Neuron (in vitro differentiated cells): ENCODE measurements at regions not wholly inside any gene's neighbourhood (a gene's known extent, or its start where the extent isn't known, plus 50 kb on each side); places are given as distances from the start of the nearest gene placed in this dataset.
"Not testable (repeated sequence)": the region's sequence is repeated elsewhere in the genome, so short reads cannot be mapped to it uniquely, and the experiment has no call there.

ENCODE experiments used
- H2AFZ ChIP-seq: one replicate; pipeline ENCODE4 v1.6.1; 2013; ENCODE audit warnings: low read depth, mild to moderate bottlenecking, inconsistent platforms, low read length, moderate library complexity
- H3K27me3 ChIP-seq: one replicate; pipeline ENCODE4 v1.6.1; 2013; ENCODE audit warnings: low read length; ENCODE audit not compliant: insufficient read depth
- H3K36me3 ChIP-seq: one replicate; pipeline ENCODE4 v1.6.1; 2013; ENCODE audit warnings: low read length; ENCODE audit not compliant: insufficient read depth
- H3K4me1 ChIP-seq: one replicate; pipeline ENCODE4 v1.6.1; 2013; ENCODE audit warnings: low read length; ENCODE audit not compliant: insufficient read depth
- H3K4me3 ChIP-seq: 2 replicates; pipeline ENCODE4 v1.5.1; 2013; ENCODE audit warnings: mild to moderate bottlenecking, low read length, moderate library complexity
- H3K9me3 ChIP-seq: one replicate; pipeline ENCODE4 v1.6.1; 2013; ENCODE audit warnings: low read length

DNA sequence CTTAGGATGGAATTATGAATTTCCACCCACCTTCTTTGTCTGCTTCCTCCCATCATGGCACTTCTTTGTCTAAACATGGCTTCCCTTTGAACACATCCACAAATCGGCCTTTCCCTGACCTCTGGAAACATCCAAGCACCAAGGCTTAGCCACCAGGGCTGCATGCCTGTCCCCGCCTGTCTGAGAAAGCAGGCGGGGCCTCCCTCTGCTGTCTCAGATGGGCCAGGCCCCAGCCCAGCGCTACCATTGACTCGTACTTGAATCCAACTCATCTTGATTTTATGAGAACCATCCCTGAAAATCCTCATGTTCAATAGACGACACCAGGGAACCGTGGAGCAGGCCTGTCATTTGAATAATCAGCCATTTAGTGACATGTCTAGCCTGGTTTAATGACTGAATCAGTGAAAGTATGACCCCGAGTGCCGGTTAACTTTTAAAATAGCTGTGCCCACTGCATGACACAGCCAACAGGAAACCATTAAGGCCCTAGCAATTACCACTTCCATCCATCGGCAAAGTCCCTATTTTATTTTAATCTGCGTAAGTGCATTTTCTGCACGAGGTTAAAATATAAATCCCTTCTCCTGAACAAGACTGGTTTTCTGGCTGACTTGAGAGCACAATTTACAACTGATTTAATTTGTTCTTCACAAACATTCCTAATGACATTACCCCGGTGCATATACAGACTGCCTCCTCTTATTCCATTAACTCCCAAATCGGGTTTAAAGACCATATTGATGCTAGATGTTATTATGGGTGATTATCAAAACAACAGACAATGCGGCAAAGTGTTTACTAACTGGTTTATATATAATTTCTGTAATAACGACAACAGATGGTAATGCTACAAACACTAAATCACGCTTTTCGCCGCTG lies 194.7 kb downstream of the BUB3 start:
- Histone ChIP-seq H3K9me3 (no peaks in the 10 kb centered on the region), H2AFZ (no peak overlapping the region), H3K36me3 (no peaks in the 10 kb centered on the region), H3K27me3 (peaks cover 4% of the 10 kb centered on the region), H3K4me1 (no peaks in the 10 kb centered on the region), H3K4me3 (no peak overlapping the region)

DNA sequence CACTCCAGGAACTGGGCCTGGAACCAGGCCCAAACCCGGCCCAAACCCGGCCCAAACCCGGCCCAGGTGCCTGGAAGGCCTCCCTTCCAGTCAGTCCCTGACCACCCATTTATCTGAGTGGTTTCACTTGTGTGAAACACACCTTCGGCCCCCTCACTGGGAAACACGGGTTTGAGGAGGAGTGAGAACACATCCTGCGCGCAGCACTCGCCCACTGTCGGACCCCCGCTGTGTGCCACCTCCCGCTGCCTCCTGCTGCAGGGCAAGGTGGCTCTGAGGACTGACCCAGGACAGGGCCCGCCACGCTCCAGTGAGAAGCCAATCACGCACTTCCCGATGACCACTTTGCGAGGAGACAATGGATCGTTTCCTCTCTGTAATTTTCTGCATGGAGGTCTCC lies 197.5 kb downstream of the BUB3 start:
- H3K36me3 ChIP-seq: no peaks in the 10 kb centered on the region
- H2AFZ ChIP-seq: no peak overlapping the region
- H3K4me3 ChIP-seq: no peak overlapping the region
- no peaks in the 10 kb centered on the region for H3K9me3 ChIP-seq
- H3K4me1 ChIP-seq: no peaks in the 10 kb centered on the region
- H3K27me3 ChIP-seq: peaks cover 10% of the 10 kb centered on the region

DNA sequence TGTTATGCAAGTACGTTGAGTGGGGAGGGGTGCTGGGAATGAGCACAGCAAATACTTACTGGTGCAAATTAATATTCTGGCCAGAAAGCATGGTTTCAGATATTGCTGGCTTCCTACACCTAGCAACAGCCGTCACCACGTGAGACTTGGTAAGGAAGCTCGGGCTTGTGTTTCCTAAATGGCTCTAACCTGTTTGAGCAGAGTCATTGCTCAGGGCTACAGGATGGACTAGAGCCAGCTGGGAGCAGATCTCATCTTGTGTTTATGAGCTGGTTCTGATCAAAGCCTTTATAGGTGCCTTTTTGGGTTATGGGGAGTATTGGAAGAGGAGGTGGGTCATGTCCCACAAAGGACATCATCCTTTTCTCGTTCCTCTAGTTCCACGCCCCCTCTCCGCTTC lies 200.3 kb downstream of the BUB3 start:
- Histone ChIP-seq H3K9me3 (no peaks in the 10 kb centered on the region), H3K27me3 (peaks cover 32% of the 10 kb centered on the region), H3K4me1 (peaks cover 3% of the 10 kb centered on the region), H2AFZ (no peak overlapping the region), H3K36me3 (no peaks in the 10 kb centered on the region), H3K4me3 (no peak overlapping the region)

DNA sequence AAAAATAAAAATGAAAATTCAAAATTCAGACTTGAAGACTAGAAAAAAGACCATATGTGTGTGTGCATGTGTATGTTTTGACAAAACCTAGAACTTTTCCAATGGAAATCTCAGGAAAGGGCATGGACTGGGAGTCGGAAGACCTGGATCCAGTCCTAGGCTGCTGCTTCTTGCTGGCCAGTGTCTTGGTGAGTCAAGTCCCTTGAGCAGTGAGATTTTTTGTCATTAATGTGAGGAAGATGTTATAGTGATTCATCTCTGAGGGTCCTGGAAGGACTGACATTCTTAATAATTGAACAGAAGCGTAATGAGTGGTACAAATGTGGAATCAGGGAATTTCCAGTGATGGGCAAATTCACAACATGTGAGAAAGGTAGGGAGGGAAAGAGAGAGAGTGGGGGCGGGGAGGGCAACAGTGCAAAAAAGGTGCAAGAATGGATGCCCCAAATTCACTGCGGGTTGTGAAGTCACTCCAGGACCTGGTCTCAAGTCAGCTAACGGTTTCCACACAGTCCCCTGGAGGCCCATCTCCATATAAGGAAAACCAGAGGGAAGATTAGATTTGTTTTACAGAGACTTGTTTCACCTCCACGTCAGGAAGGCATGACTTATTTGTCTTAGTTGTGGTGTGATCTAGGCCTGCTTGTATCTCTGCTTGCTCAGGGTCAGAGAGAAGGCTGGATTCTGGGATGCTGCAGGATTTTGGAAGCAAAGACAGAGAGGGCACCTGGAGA lies 201.7 kb downstream of the BUB3 start:
- H3K4me1 ChIP-seq: peaks cover 3% of the 10 kb centered on the region
- H3K9me3 ChIP-seq: no peaks in the 10 kb centered on the region
- H3K36me3 ChIP-seq: no peaks in the 10 kb centered on the region
- no peak overlapping the region for H3K4me3 ChIP-seq
- H2AFZ ChIP-seq: no peak overlapping the region
- H3K27me3 ChIP-seq: peaks cover 35% of the 10 kb centered on the region

DNA sequence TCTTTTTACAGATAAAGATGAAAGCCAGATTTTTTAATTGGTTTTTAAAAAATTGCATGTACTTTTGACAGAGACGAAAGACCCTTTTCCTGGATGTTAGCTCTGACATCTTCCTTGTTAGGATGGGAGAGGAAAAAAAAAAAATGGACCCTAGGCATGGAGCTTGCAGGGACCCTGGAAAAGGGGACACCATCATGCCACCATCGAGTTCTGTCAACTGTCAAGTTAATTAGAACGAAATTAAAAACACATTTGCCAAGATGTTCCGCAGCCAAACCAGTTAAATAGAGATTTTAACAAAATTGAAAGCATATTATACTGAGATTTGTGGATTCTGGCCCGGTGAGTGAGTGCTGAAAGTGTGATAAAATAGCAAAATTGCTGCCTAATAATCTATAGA lies 202.6 kb downstream of the BUB3 start:
- H3K4me3 ChIP-seq: no peak overlapping the region
- H3K36me3 ChIP-seq: no peaks in the 10 kb centered on the region
- no peak overlapping the region for H2AFZ ChIP-seq
- no peaks in the 10 kb centered on the region for H3K9me3 ChIP-seq
- peaks cover 35% of the 10 kb centered on the region for H3K27me3 ChIP-seq
- H3K4me1 ChIP-seq: peaks cover 3% of the 10 kb centered on the region

DNA sequence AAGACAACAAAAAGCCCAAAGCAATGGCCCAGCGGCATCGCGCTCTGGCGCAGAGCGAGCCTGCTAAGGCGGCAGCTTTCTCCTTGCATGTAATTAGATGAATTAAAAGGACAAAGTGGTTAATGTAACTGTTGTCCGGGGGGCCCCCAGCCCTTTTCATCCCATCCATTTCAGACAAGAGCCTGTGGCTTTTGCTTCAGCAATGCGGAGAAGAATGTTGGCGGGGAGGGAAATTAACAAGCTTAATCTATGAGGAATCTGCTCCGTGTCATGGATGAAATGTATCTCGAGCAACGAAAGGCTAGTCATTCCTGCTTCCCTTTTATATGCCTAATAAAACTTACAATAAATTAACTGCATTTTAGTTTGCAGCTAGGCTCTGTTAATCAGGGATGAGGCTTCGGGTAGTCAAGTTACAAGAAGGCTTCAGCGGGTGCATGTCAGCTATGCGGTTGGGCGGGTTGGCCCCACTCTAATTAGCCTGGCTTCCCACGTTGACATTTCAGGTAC lies 203.3 kb downstream of the BUB3 start:
- H3K36me3 ChIP-seq: no peaks in the 10 kb centered on the region
- no peak overlapping the region for H3K4me3 ChIP-seq
- no peak overlapping the region for H2AFZ ChIP-seq
- H3K27me3 ChIP-seq: peaks cover 35% of the 10 kb centered on the region
- H3K9me3 ChIP-seq: no peaks in the 10 kb centered on the region
- peaks cover 3% of the 10 kb centered on the region for H3K4me1 ChIP-seq

DNA sequence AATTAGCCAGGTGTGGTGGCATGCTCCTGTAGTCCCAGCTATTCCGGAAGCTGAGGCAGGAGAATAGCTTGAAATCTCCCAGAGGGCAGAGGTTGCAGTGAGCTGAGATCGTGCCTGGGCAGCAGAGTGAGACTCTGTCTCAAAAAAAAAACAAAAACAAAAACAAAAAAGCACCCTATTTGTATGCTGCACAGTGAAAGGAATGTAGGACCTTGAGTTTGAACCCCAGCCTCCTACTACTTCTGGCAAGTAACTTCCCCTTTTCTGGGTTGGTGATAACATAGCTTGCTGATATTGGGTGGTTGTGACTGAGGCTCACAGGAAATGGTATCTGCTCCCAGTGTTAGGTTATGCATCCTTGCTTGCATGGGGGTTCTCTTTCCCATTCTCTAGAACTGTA lies 205.3 kb downstream of the BUB3 start:
- Histone ChIP-seq H3K4me1 (peaks cover 3% of the 10 kb centered on the region), H2AFZ (no peak overlapping the region), H3K27me3 (peaks cover 35% of the 10 kb centered on the region), H3K4me3 (no peak overlapping the region), H3K36me3 (no peaks in the 10 kb centered on the region), H3K9me3 (no peaks in the 10 kb centered on the region)

DNA sequence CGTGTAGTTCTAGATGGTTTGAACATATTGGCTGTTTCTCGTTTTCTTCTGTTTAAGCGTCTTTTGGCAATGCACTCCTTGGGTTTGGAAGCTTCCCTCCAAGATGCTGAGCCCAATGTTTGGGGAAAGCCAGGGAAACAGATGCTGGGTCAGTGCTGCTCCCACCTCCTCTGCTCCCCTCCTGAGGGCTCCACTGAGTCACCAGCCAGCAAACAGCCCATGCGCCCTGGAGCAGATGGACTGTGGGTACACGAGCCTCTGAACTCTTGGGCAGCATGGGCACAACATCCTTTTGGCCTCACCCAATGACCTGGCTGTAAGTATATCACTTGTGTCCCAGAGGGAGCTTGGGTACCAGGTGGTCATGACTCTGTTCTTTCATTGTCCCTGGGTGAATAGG lies 207.6 kb downstream of the BUB3 start:
- no peak overlapping the region for H3K4me3 ChIP-seq
- H3K27me3 ChIP-seq: peaks cover 24% of the 10 kb centered on the region
- H3K4me1 ChIP-seq: peaks cover 3% of the 10 kb centered on the region
- H3K36me3 ChIP-seq: no peaks in the 10 kb centered on the region
- H3K9me3 ChIP-seq: no peaks in the 10 kb centered on the region
- no peak overlapping the region for H2AFZ ChIP-seq

DNA sequence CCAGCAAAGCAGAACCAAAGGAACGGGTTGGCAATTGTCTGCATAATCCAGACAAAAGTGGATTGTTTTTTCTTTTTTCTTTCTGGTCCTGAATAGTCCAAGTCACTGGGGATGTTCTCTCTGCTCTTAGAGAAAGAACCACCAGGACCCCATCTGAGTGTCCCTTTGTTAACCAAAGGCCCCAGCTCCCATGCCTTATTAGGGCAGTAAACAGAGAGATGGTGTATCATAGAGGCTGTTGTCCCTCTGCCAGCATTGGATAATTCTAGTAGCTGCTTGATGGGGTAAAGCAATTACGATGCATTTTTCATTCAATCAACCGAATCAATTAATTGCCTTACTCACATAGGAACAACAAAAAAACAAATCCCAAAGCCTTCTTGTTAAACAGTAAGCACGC lies 213.0 kb downstream of the BUB3 start:
- Histone ChIP-seq H3K27me3 (no peaks in the 10 kb centered on the region), H3K4me1 (no peaks in the 10 kb centered on the region)

DNA sequence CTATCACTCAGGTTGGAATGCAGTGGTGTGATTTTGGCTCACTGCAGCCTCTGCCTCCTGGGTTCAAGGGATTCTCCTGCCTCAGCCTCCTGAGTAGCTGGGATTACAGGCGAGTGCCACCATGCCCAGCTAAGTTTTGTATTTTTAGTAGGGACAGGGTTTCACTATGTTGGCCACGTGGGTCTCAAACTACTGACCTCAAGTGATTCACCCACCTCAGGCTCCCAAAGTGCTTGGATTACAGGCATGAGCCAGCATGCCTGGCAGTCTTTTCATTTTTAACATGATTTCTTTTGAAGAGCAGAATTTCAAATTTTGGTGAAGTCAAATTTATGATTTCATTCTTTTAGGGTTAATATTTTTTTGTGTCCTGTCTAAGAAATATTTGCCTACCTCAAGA lies 217.4 kb downstream of the BUB3 start:
- not testable (repeated sequence) for H3K4me1 ChIP-seq, H3K4me3 ChIP-seq, H3K27me3 ChIP-seq, H2AFZ ChIP-seq, H3K36me3 ChIP-seq, H3K9me3 ChIP-seq

More for the DNA sequence above, 213.0 kb downstream of the BUB3 start:
- Histone ChIP-seq H3K4me3 (no peak overlapping the region), H3K9me3 (no peaks in the 10 kb centered on the region), H2AFZ (no peak overlapping the region), H3K36me3 (no peaks in the 10 kb centered on the region)

DNA sequence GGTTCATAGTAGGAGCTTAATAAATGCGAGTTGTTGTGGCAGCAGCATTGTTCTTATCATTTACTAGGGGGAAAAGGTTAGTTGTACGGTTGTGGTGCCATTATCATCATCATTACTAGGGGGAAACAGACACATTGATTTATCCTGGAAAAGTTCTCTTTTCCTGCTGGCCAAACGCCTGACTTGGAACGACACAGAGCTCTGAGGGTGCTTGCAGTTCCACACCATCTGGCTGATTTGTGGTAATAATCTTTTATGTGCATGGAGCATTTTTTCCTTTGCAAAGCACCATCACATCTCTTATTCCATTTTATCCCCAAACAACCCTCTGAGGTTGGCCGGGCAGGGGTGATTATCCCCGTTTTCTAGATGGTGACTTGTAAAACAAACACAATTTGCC lies 219.4 kb downstream of the BUB3 start:
- H3K27me3 ChIP-seq: no peaks in the 10 kb centered on the region
- no peaks in the 10 kb centered on the region for H3K4me1 ChIP-seq
- no peaks in the 10 kb centered on the region for H3K36me3 ChIP-seq
- H3K4me3 ChIP-seq: no peak overlapping the region
- no peak overlapping the region for H2AFZ ChIP-seq
- no peaks in the 10 kb centered on the region for H3K9me3 ChIP-seq

DNA sequence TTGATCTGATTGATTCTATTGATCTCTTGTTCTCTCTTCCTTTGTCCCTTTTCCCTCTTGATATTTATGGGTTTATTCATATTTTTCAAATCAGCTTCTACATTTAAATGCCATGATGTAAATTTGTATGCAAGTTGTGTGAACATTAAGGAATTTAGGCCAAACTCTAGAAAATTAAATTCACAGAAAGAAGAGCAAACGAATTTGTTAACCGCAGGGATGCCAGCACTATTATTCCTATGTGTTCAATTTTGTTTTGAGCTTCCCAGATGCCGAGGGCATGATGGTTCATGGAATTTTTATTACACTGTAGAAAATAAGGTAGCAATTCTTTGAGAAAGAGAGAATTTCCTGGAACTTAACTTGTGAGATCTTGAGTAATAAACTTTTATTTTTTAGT lies 220.9 kb downstream of the BUB3 start:
- H3K36me3 ChIP-seq: no peaks in the 10 kb centered on the region

DNA sequence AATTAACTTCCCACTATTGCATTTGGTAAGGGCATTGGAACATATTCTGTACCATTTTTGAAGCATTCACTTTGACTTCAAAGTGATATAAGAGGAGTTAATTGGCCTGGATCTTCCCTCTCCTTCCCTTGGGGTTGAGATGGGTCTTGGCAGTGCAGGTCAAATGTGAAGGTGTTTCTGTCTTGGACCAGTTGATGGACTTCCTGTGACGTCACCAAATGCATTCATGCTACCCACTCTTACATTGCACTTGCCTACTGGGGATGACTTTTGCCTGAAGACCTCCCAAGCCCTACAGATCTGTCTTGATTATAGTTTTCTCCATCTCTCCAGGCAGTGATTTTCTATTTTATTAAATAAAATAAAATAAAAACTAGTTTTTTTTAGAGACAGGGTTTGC lies 221.5 kb downstream of the BUB3 start:
- H3K4me3 ChIP-seq: no peak overlapping the region
- no peaks in the 10 kb centered on the region for H3K9me3 ChIP-seq
- H2AFZ ChIP-seq: no peak overlapping the region
- no peaks in the 10 kb centered on the region for H3K27me3 ChIP-seq
- no peaks in the 10 kb centered on the region for H3K4me1 ChIP-seq
- H3K36me3 ChIP-seq: no peaks in the 10 kb centered on the region

More for the DNA sequence above, 220.9 kb downstream of the BUB3 start:
- Histone ChIP-seq H3K4me3 (no peak overlapping the region), H3K9me3 (no peaks in the 10 kb centered on the region), H2AFZ (no peak overlapping the region), H3K27me3 (no peaks in the 10 kb centered on the region), H3K4me1 (no peaks in the 10 kb centered on the region)
